OCI-LY1 (cell line): ENCODE measurements at regions not wholly inside any gene's neighbourhood (a gene's known extent, or its start where the extent isn't known, plus 50 kb on each side); places are given as distances from the start of the nearest gene placed in this dataset.

Experiments
- EZH2 ChIP-seq: fragments of 200-600 bp; sonication (generic), shearing (Covaris generic); IDR thresholded peaks from 2 replicates; pipeline ENCODE4 v1.8.0; 2017; ENCODE audit warnings: borderline replicate concordance, mixed run types, mild to moderate bottlenecking, antibody characterized with exemption, low read length, moderate library complexity, mixed read lengths
- TF ChIP-seq, protein P1 (sequence below): fragments of 200-600 bp; sonication (generic), shearing (Covaris generic); IDR thresholded peaks from 2 replicates; pipeline ENCODE4 v1.5.1; 2017; ENCODE audit warnings: mild to moderate bottlenecking, antibody characterized with exemption, low read length, moderate library complexity, mixed read lengths

DNA sequence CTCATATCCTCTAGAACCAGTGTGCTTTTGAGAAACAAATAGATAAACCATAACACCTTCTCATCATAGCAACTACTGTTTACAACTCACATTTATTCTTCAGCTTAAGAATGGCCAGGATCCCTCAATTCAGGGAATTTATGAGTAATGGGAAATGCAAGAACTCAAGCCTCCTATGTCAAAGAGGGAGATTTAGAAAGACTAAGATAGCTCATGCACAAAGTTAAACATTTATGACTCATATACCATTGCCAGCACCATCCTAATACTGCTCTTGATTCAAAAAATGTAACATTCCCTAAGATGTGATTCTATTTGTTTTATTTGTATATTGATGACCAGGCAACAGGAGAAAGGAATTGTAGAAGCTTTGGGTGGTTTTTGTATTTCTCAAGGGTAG is 172.8 kb downstream of the CYP26B1 start:
- TF ChIP-seq, protein P1, sequence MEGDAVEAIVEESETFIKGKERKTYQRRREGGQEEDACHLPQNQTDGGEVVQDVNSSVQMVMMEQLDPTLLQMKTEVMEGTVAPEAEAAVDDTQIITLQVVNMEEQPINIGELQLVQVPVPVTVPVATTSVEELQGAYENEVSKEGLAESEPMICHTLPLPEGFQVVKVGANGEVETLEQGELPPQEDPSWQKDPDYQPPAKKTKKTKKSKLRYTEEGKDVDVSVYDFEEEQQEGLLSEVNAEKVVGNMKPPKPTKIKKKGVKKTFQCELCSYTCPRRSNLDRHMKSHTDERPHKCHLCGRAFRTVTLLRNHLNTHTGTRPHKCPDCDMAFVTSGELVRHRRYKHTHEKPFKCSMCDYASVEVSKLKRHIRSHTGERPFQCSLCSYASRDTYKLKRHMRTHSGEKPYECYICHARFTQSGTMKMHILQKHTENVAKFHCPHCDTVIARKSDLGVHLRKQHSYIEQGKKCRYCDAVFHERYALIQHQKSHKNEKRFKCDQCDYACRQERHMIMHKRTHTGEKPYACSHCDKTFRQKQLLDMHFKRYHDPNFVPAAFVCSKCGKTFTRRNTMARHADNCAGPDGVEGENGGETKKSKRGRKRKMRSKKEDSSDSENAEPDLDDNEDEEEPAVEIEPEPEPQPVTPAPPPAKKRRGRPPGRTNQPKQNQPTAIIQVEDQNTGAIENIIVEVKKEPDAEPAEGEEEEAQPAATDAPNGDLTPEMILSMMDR = no peak
- no peak for TF ChIP-seq EZH2
